H9 (cell line): ENCODE measurements at regions not wholly inside any gene's neighbourhood (a gene's known extent, or its start where the extent isn't known, plus 50 kb on each side); places are given as distances from the start of the nearest gene placed in this dataset.

Source experiments
- DNase-seq: peaks from one replicate; pipeline ENCODE4 v3.0.0-alpha.2; 2017
- H2AFZ ChIP-seq: one replicate; pipeline ENCODE4 v1.6.1; 2013; ENCODE audit warnings: mild to moderate bottlenecking, low read length, control low read depth, moderate library complexity
- H2AK5ac ChIP-seq: 2 replicates; pipeline ENCODE4 v1.6.1; 2013; ENCODE audit warnings: low read length, control low read depth, mixed read lengths; ENCODE audit not compliant: insufficient read length
- H2BK120ac ChIP-seq: one replicate; pipeline ENCODE4 v1.6.1; 2013; ENCODE audit warnings: low read depth, mild to moderate bottlenecking, low read length, control low read depth, inconsistent platforms; ENCODE audit not compliant: poor library complexity, severe bottlenecking
- H2BK12ac ChIP-seq: 2 replicates; pipeline ENCODE4 v1.6.1; 2013; ENCODE audit warnings: low read length, control low read depth, mixed read lengths, low read depth; ENCODE audit not compliant: insufficient read length
- H2BK15ac ChIP-seq: 2 replicates; pipeline ENCODE4 v1.6.1; 2013; ENCODE audit warnings: low read depth, low read length, control low read depth
- H2BK20ac ChIP-seq: one replicate; pipeline ENCODE4 v1.6.1; 2013; ENCODE audit warnings: low read depth, mild to moderate bottlenecking, low read length, control low read depth, inconsistent platforms; ENCODE audit not compliant: poor library complexity, severe bottlenecking
- H2BK5ac ChIP-seq: 2 replicates; pipeline ENCODE4 v1.6.1; 2013; ENCODE audit warnings: low read length, control low read depth, mixed read lengths; ENCODE audit not compliant: insufficient read length
- H3K14ac ChIP-seq: 2 replicates; pipeline ENCODE4 v1.6.1; 2013; ENCODE audit warnings: low read length, control low read depth; ENCODE audit not compliant: insufficient read depth
- H3K18ac ChIP-seq: 2 replicates; pipeline ENCODE4 v1.6.1; 2013; ENCODE audit warnings: low read depth, mild to moderate bottlenecking, mixed read lengths, low read length, control low read depth; ENCODE audit not compliant: insufficient read length
- H3K23ac ChIP-seq: 2 replicates; pipeline ENCODE4 v1.6.1; 2013; ENCODE audit warnings: low read length, control low read depth, mixed read lengths, low read depth; ENCODE audit not compliant: insufficient read length
- H3K23me2 ChIP-seq: 2 replicates; pipeline ENCODE4 v1.6.1; 2013; ENCODE audit warnings: low read depth, mild to moderate bottlenecking, mixed read lengths, low read length, control low read depth; ENCODE audit not compliant: insufficient read length, poor library complexity, severe bottlenecking
- H3K27ac ChIP-seq: 2 replicates; pipeline ENCODE4 v1.5.1; 2013; ENCODE audit warnings: low read length, control low read depth, mixed read lengths, low read depth; ENCODE audit not compliant: insufficient read length
- H3K27me3 ChIP-seq: 2 replicates; pipeline ENCODE4 v1.6.1; 2013; ENCODE audit warnings: low read length, control low read depth, inconsistent platforms; ENCODE audit not compliant: insufficient read depth
- H3K4ac ChIP-seq: 2 replicates; pipeline ENCODE4 v1.6.1; 2013; ENCODE audit warnings: low read depth, mild to moderate bottlenecking, control low read depth, inconsistent platforms, low read length, moderate library complexity
- H3K4me1 ChIP-seq: 2 replicates; pipeline ENCODE4 v1.6.1; 2013; ENCODE audit warnings: low read length, control low read depth, inconsistent platforms; ENCODE audit not compliant: insufficient read depth
- H3K4me2 ChIP-seq: 2 replicates; pipeline ENCODE4 v1.6.1; 2013; ENCODE audit warnings: low read length, control low read depth, mixed read lengths; ENCODE audit not compliant: insufficient read length, insufficient read depth
- H3K56ac ChIP-seq: 2 replicates; pipeline ENCODE4 v1.6.1; 2013; ENCODE audit warnings: low read depth, mild to moderate bottlenecking, mixed read lengths, low read length, control low read depth; ENCODE audit not compliant: insufficient read length
- H3K79me1 ChIP-seq: 2 replicates; pipeline ENCODE4 v1.6.1; 2013; ENCODE audit warnings: low read depth, mild to moderate bottlenecking, moderate library complexity, low read length, control low read depth, inconsistent platforms; ENCODE audit not compliant: insufficient read depth, poor library complexity, severe bottlenecking
- H3K79me2 ChIP-seq: 2 replicates; pipeline ENCODE4 v1.6.1; 2013; ENCODE audit warnings: low read length, control low read depth, inconsistent platforms; ENCODE audit not compliant: insufficient read depth
- H3K9ac ChIP-seq: 2 replicates; pipeline ENCODE4 v1.6.1; 2013; ENCODE audit warnings: low read length, control low read depth, mixed read lengths; ENCODE audit not compliant: insufficient read length; ENCODE audit errors: extremely low read depth
- H3K9me3 ChIP-seq: one replicate; pipeline ENCODE4 v1.6.1; 2013; ENCODE audit warnings: low read depth, low read length, inconsistent platforms; ENCODE audit not compliant: control insufficient read depth
- H3T11ph ChIP-seq: one replicate; pipeline ENCODE4 v1.6.1; 2013; ENCODE audit warnings: mild to moderate bottlenecking, low read length, control low read depth, inconsistent platforms
- H4K20me1 ChIP-seq: one replicate; pipeline ENCODE4 v1.6.1; 2013; ENCODE audit not compliant: control insufficient read depth, insufficient read length, insufficient read depth
- H4K5ac ChIP-seq: 2 replicates; pipeline ENCODE4 v1.6.1; 2013; ENCODE audit warnings: low read depth, mild to moderate bottlenecking, mixed read lengths, low read length, control low read depth; ENCODE audit not compliant: insufficient read length
- H4K8ac ChIP-seq: replicated peaks from 2 replicates; pipeline ENCODE4 v1.6.1; 2013; ENCODE audit warnings: low read length, control low read depth, mixed read lengths, low read depth; ENCODE audit not compliant: insufficient read length
- H4K91ac ChIP-seq: 2 replicates; pipeline ENCODE4 v1.6.1; 2013; ENCODE audit warnings: low read depth, mild to moderate bottlenecking, moderate library complexity, mixed read lengths, low read length, control low read depth; ENCODE audit not compliant: insufficient read length
- H3K27ac Mint-ChIP-seq, 3 experiments: 2 replicates in 2 of 3; 3 replicates in 1 of 3; pipeline ENCODE4 v1.8.0; 2020 to 2021; ENCODE audit warnings: mixed read lengths in 3 of 3, mild to moderate bottlenecking in 1 of 3, moderate library complexity in 1 of 3
- H3K27me3 Mint-ChIP-seq: 2 replicates; pipeline ENCODE4 v1.8.0; 2021; ENCODE audit warnings: low read depth, mild to moderate bottlenecking, moderate library complexity, mixed read lengths
- H3K36me3 Mint-ChIP-seq, 3 experiments: 2 replicates in 2 of 3; 3 replicates in 1 of 3; pipeline ENCODE4 v1.8.0; 2020 to 2021; ENCODE audit warnings: low read depth in 3 of 3, mixed read lengths in 3 of 3; ENCODE audit not compliant: insufficient read depth in 1 of 3
- H3K4me1 Mint-ChIP-seq, 2 experiments: 2 replicates each; pipeline ENCODE4 v1.8.0; 2020; ENCODE audit warnings: mixed read lengths in 2 of 2
- H3K4me3 Mint-ChIP-seq, 2 experiments: 2 replicates in 1 of 2; 3 replicates in 1 of 2; pipeline ENCODE4 v1.8.0; 2020 to 2021; ENCODE audit warnings: mild to moderate bottlenecking in 2 of 2, mixed read lengths in 2 of 2, moderate library complexity in 1 of 2
- H3K9me3 Mint-ChIP-seq, 2 experiments: 2 replicates in 1 of 2; 3 replicates in 1 of 2; pipeline ENCODE4 v1.8.0; 2020; ENCODE audit warnings: mild to moderate bottlenecking in 2 of 2, mixed read lengths in 2 of 2, moderate library complexity in 1 of 2
- CTCF ChIP-seq: fragments of 200-600 bp; sonication (generic); conservative IDR thresholded peaks from 3 replicates; pipeline ENCODE4 v1.8.0; 2021; ENCODE audit warnings: antibody characterized with exemption, mild to moderate bottlenecking
- WGBS: extraction: QIAGEN DNeasy Blood & Tissue Kit; methylation state at CpG from one replicate; pipeline ENCODE4 v1.1.7; 2013; ENCODE audit warnings: missing lambda C conversion rate, low lambda C conversion rate, mixed read lengths; ENCODE audit not compliant: insufficient read length; ENCODE audit errors: extremely low coverage; 5-methylcytosine and 5-hydroxymethylcytosine counted together

GRCh38 chr20:48568520-48568919 lies 259.3 kb downstream of the PREX1 start:
- Histone ChIP-seq H2BK15ac (no peak overlapping the region), H3K23ac (no peak overlapping the region), H4K5ac (no peak overlapping the region), H3K9ac (no peak overlapping the region), H2BK20ac (no peak overlapping the region), H4K8ac (no peak overlapping the region), H3K4me1 (no peaks in the 10 kb centered on the region), H3K18ac (no peak overlapping the region), H2AK5ac (no peak overlapping the region), H2BK12ac (no peak overlapping the region), H4K91ac (no peak overlapping the region), H3K4me2 (no peak overlapping the region), H3K14ac (no peak overlapping the region), H3K27me3 (no peaks in the 10 kb centered on the region), H3K27ac (no peak overlapping the region), H3K79me2 (no peaks in the 10 kb centered on the region), H2AFZ (no peak overlapping the region), H2BK5ac (no peak overlapping the region), H3K79me1 (no peaks in the 10 kb centered on the region), H3K56ac (no peak overlapping the region), H2BK120ac (no peak overlapping the region), H3K23me2 (no peaks in the 10 kb centered on the region), H3K9me3 (no peaks in the 10 kb centered on the region), H4K20me1 (no peaks in the 10 kb centered on the region), H3K4ac (no peak overlapping the region), H3T11ph (no peak overlapping the region)
- Mint-ChIP-seq H3K27ac (no peak overlapping the region), H3K4me1 (peaks cover 3 to 9% of the 10 kb centered on the region in 2 experiments; a peak in 2 of 4 replicates), H3K4me3 (no peak overlapping the region), H3K27me3 (no peaks in the 10 kb centered on the region; the same call in 1 of the 2 replicates), H3K9me3 (peaks cover 3 to 6% of the 10 kb centered on the region in 2 experiments), H3K36me3 (peaks cover 2 to 6% (median 3%) of the 10 kb centered on the region in 3 experiments; a peak in 5 of 7 replicates)
- TF ChIP-seq CTCF, result no peak
- no peak for DNase-seq
- no CpG with 5 or more reads among the region's 5 CpGs for WGBS
